C1 segment of cervical spinal cord (tissue), 14 donors: ENCODE measurements at regions not wholly inside any gene's neighbourhood (a gene's known extent, or its start where the extent isn't known, plus 50 kb on each side); places are given as distances from the start of the nearest gene placed in this dataset.
"Not testable (repeated sequence)": the region's sequence is repeated elsewhere in the genome, so short reads cannot be mapped to it uniquely, and the experiment has no call there.

ENCODE experiments used
- DNase-seq, 14 donors: peaks; one replicate each; lab custom pipeline; 2025; lab: John Stamatoyannopoulos, UW

DNA sequence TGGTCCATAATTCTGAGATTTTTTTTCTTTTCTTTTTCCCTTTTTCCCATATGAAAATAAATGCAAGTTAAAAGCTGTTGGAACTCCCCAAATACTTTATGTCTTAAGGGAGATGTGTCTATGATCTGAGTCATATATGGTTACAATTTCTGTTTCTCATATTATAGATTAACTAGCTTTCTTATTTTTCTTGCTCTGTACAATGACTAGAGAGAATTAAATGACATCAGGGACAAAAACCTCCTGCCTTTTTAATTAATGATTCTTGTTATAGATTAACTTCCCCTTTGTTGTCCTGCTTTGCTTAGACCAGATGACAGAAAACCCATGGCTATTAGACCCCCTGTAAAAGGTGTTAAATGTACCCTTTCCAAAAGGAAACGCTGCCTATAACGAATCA, 643.9 kb upstream of the NXPH2 start:
- DNase-seq = no peak

DNA sequence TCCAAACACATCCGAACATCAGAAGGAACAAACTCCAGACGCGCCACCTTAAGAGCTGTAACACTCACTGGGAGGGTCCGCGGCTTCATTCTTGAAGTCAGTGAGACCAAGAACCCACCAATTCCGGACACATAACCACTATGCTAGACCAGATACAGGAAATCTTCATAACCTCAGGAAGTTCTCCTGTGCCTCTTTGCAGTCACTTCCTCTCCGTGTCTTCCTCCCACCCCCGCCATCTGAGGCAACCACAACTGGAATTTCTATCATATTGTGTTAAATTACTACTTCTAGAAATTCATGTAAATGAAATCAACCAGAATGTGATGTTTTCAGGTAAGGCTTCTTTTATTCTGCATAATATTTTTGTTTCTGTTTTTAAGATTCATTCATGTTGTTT, 631.0 kb upstream of the NXPH2 start:
- no peak for DNase-seq

DNA sequence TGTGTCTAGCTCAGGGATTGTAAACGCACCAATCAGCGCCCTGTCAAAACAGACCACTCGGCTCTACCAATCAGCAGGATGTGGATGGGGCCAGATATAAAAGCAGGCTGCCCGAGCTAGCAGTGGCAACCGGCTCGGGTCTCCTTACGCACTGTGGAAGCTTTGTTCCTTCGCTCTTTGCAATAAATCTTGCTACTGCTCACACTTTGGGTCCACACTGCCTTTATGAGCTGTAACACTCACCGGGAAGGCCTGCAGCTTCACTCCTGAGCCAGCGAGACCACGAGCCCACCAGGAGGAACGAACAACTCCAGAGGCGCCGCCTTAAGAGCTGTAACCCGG, 630.6 kb upstream of the NXPH2 start:
- not testable (repeated sequence) for DNase-seq

DNA sequence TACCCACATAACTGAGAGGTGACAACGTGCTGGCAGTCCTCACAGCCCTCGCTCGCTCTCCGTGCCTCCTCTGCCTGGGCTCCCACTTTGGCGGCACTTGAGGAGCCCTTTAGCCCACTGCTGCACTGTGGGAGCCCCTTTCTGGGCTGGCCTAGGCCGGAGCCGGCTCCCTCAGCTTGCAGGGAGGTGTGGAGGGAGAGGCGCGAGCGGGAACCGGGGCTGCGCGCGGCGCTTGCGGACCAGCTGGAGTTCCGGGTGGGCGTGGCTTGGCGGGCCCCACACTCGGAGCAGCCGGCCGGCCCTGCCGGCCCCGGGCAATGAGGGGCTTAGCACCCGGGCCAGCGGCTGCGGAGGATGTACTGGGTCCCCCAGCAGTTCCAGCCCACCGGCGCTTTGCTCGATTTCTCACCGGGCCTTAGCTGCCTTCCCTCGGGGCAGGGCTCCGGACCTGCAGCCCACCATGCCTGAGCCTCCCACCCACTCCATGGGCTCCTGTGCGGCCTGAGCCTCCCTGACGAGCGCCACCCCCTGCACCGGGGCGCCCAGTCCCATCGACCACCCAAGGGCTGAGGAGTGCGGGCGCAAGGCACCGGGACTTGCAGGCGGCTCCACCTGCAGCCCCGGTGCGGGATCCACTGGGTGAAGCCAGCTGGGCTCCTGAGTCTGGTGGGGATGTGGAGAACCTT, 630.1 kb upstream of the NXPH2 start:
- DNase-seq = not testable (repeated sequence)

DNA sequence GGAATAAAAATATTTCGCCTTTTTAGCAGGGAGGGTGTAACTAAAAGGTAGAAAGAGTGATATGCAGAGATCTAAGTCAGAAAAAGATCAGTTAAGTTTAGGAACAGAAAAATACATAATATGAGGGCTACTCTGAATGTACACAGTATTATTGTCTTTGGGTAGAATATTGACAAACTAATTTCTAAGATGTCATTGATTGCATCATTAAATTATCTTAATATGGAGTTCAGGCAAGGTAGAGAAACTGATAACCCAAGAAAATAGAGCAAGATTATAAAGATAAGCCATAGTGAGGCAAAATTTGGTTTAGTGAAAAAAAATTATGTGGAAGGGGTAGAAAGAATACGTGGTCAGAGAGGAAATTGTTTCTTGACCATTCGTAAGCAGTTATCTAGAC, 629.0 kb upstream of the NXPH2 start:
- no peak for DNase-seq

DNA sequence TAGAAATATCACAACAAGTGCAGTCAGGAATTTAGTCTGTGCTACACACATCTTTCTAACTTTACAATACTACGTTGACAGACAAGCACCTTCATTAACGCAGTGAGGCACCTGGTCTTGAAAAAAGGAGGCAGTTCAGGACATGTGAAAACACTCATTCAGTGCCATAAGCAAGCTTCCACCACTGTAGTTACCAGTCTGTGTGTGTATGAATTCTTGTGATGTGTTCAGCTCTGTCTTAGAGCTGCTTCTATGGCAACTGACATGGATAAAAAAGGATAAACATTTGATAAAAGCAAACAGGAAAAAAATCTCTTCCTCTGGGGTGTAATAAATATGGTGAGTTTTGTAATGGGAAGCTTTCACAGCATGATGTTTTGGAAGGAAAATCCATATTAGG, 623.8 kb upstream of the NXPH2 start:
- DNase-seq = no peak

DNA sequence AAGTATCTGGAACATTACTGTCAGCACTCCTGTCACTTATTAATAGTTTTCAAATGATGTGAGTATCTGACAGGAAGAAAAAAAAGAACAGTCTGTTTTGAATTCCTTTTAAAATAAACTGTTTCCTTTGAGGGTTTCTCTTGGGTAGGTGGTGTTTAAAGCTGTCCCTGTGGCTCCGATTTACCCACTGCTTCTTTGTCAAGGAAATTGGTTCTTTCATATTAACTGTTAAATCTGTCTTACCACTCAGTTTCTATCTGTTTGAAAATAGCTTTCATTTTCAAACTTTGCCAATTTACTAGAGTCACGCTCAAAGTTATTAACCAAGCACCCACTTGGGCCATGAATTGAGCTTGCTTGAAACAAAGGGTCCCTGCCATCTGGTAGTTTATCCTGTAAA, 614.6 kb upstream of the NXPH2 start:
- DNase-seq = no peak

DNA sequence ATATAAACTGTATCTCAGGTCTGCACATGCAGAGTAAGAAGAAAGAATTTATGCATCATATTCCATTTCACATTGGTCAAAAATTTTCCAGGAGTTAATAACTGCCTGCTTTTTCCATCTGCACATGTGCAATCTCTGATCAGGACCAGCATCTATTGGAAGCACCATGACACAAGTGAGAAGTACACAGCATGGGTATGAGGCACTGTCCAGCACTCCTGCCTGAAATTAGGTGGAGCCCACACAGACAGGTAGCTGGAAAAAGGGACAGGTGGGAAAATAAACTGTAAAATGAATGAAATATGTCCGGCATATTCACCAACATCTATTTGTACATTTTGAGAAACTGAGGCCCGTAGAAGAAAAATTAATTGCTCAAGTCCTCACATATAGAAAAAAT, 609.2 kb upstream of the NXPH2 start:
- DNase-seq = no peak

DNA sequence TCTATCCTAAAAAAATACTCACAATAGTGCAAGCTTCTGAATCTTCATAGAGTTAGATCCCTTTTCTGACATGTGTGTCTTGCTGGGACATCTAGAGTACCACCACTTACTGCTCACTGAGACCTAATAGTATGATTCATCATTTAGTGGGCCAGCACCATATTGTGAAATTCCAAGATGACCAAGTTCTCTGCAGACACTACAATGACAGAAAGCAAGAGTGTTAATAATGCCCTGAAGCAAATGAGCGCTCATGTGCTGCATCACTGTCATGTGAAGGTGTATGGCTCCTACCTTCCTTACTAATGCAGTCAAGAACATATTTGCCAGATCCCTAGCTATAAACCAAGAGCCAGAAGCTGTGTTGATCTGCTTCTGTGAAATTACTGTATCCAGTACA, 606.2 kb upstream of the NXPH2 start:
- DNase-seq = no peak

DNA sequence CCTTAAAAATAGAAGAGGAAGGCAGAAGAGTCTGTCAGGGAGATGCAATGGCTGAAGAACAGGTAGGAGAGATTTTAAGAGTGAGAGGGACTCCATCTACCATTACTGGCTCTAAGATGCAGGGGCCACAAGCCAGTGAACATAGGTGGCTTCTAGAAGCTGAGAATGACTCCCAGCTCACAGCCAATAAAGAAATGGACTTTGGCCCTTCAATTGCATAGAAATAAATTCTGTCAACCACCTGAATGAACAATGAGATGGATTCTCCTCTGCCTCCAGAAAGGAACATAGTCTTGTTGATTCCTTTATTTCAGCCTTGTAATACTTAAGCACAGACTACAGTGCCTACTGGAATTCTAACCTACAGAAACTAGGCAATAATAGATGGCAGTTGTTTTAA, 603.3 kb upstream of the NXPH2 start:
- DNase-seq = no peak

DNA sequence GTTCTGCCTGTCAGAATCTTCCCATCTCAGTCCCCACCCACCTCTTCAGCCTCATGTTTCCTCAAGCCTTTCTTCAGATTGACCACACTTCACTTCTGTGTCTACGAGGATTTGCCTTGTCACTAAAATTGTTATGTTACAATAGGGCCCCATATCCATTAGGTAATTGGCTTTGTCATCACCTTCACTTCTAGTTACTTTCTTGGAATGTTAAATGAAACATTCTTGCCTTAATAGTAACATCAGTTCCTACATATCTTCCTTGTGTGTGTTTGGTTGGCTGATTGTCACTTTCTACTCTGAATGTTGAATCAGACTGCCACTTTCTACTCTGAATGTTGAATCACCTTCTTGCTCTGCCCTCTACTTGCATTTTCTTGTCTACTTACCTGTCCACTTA, 599.9 kb upstream of the NXPH2 start:
- DNase-seq = no peak

DNA sequence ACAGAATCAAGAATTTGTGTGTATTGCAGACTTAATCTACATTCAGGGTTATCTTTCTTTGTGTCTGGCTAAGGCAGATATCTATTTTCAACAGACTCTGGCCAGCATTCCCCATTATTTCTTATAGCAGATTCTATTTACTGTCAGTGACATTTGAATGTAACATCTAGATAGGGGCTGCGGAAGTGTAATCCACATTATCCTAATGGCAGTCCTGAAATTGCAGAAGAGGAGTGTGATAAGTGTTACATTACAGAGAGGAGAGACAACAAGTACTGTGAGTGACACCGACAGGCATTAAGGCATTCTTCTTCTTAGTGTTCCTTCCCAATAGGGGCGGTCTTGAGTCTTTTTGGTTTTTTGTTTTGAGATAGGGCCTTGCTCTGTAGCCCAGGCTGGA, 598.2 kb upstream of the NXPH2 start:
- no peak for DNase-seq

DNA sequence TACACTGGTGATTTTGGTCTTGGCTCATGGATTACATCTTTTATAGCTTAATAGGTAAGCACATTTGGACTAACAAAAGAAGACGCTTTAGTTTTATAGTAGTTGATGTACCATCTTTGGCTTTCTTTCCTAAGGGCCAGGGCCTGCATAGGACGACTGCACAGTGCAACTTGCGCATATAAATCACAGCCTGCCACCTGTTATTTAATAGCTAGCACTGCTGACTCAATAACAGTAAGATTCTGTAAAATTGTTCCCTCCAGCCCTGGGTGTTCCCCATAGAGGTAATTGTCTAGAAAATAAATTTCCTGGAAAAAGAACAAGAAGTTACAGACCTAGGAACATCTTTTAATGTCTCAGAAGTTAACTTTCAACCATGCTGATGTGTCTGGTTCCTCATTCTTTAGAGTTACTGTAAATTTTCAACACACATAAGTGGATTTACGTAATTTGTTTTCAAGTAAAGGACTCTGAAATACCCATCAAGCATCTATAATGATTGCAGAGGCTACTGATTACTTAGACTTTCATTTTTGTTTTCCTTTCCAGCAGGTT, 594.2 kb upstream of the NXPH2 start:
- no peak for DNase-seq

DNA sequence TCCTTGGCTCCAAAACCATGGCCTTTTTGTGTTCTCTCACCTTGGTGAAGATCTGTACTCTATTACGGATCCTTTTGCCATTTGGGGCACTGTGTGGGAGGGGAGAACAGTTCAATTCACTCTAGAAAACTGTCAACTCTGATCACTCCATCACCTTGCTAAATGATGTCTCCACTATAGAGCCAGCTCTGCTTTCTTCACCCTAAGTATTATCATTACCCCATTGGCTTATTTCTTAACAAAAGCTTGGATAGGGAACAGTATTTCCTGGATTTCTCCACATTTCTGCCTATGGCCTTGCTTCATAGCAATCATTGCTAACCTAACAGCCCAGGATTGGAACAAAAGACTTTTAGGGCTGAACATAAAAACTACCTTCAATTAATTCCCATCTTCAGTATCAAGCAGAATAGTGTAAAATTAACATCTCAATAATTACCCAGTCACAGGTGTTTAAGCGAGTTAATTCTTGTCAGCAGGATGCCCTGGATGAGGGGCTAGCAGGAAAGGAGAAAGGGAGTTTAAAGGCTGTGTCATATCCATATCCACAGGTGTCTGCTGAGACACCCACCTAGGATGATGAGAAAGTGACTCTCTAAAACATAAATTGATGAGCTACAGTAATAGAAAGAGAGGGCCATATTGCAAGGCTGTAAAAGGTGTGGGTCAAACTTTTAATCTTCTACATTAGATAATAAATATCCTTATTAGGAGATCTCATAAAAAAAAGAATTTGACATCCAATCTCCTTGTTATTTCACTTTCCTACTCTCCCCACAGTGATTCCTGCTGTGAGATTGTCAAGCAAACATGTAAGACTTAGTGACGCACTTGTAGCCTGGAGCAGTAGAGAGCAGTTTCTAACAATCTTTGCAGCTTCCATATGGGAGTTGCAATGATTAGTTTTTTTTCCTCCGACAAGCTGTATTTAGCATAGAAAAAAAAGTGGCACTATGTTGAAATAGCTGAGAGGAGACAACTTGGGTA, 589.5 kb upstream of the NXPH2 start:
- DNase-seq = no peak

DNA sequence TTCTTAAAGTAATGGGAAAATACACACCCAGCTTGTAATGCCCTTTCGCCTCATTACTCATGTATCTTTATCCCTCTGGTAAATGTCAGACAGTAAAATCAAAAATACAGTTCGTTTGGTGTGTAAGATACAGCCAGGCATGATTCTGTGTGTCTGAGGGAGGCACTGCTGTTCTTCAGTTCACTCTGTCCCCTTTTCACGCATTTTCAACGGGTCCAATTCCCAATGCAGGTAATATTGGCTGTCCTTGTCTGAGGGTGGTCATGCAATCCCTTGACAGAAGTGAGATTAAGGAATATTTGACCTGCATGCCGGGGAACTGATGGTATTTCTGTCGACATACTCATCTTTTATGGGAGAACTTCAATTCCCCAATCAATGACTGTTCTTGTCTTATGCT, 587.2 kb upstream of the NXPH2 start:
- no peak for DNase-seq

DNA sequence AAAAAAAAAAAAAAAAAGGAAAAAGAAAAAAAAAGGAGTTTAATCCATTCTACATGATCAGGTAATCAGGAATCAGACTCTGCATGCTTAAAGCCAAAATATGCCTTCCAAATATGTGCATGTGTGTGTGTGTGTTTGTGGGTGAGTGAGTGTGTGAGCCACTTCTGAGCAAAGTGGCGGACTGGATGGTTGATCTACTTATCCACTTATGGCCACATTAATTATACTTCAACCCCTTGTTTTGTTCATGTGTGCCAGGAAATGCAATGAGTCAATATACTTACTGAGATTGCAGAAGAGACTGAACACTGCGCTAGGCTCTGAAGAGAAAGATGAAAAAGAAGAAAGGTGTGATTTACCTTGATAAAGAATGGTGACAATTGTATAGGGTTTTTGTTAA, 586.5 kb upstream of the NXPH2 start:
- no peak for DNase-seq

DNA sequence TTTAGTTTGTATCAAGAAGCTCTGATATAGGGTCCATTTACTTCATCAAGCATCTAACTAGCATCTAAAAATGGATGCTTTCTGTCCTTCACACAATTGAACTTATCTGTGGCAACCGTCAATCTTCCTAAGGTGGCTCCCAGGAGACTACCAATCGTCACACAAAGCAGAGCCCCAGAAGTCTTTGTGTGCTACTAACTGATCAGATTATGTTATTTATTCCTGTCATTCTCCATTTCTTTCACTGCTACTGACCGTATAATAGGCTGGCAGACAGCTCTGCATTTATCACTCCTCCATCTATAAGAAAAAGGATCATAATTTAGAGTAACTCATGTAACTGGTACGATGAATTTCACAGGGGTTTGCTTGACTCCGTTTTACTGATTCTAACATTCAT, 585.0 kb upstream of the NXPH2 start:
- DNase-seq = no peak

DNA sequence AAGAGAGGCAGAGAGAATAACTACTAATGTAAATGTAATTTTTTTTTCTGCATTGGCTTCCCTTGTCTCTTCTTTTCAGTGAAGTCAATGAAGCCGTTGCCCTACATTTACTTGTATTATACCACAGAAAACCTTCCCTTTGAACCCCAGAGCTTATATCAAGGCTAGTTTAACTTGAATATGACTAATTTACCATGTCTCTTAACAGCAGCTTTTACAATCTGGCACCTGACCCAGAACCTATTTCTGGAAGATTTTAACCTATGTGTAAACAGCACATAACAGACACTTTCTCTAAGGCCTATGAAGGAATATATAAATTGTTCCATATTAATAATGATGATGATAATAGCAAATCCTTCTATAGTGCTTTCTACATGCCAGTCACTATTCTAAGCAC, 580.5 kb upstream of the NXPH2 start:
- DNase-seq = no peak

DNA sequence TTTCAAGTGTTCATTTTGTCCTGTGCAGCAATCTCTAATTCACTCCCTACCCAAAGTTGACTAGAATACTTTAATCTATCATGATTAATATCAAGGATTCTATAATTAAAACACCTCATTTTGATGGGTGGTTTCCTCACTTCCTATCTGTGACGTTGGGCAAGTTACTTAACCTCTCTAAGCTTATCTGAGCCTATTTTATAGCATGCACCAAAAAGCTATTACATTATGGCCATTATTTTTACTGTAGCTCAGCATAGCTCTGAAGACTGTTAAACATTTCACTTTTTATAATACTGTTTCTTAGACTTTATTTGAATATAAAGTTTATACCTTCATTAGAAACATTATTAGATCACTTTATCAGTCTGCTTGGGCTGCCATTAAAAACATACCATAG, 579.6 kb upstream of the NXPH2 start:
- no peak for DNase-seq

DNA sequence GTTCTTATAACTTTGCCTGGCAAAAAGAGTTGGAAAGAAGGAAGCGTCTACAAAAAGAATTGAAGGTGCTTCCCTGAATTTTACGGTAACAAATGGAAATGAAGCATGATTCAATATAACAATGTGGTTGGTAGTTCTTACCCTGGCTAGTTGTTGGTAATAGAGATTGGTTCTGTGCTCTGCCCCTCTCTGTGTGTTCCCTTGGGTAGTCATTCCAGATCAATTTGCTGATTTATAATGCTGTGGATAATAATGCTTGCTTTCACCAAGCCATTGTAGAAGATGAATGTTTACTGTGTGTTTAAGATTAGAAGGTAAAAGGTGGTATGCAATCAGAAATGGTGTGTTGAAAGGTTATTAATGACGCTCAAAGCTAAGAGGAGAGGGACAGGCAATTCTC, 577.8 kb upstream of the NXPH2 start:
- DNase-seq = no peak

DNA sequence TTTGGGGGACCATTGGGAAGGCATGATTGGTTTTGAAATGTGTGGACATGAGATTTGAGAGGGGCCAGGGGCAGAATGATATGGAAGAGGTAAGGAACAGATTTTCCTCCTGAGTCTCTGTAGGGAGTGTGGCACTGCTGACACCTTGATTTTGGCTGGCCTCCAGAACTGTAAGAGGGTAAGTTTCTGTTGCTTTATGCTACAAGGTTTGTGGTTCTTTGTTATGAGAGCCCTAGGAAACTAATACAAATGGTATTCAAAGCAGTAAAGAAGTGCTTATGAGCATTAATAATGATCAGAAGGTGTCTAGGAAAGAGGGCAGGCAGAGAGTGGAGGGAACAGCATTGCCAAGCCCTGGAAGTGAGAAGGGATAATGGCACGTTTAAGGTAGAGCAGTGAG, 574.3 kb upstream of the NXPH2 start:
- DNase-seq = no peak

DNA sequence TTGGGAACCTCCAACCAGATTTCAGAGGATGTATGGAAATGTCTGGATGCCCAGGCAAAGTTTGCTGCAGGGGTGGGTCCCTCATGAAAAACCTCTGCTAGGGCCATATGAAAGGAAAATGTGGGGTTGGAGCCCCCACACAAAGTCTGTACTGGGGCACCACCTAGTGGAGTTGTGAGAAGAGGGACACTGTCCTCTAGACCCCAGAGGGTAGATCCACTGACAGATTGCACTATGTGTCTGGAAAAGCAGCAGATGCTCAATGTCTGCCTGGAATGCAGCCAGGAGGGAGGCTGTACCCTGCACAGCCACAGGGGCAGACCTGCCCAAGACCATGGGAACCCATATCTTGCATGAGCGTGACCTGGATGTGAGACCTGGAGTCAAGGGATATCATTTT, 573.7 kb upstream of the NXPH2 start:
- DNase-seq = no peak

DNA sequence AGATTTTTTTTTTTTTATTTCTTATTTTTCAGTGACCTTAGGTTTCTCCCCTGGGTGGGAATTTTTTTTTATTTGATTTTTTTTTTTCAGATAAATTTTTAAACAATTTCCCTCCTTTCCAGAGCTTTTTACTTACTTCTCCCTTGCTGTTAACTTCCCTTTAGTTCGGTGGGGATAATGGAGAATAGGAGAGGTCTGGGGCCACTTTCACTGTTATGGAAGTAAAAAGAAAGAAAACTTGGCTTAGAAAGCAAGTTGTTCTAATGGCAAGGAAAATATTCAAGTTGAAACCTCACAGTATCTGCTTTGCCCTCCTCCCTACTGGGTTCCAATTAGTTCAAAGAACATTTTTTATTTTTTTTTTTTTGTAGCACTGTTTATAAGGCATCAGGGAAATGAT, 537.1 kb upstream of the NXPH2 start:
- DNase-seq = no peak
